A549 (cell line): ENCODE measurements at regions not wholly inside any gene's neighbourhood (a gene's known extent, or its start where the extent isn't known, plus 50 kb on each side); places are given as distances from the start of the nearest gene placed in this dataset.

ENCODE experiments used
- BCL3 ChIP-seq: fragments of >200 bp; sonication (Bioruptor Twin); formaldehyde crosslinking; IDR thresholded peaks from 3 replicates; pipeline ENCODE4 v1.6.1; 2016
- CEBPB ChIP-seq, 2 experiments: fragments of >200 bp in 1 of 2; sonication (Bioruptor Twin) in 1 of 2; formaldehyde crosslinking in 1 of 2; IDR thresholded peaks; 2 replicates each; pipeline ENCODE4 v1.6.1; 2012 to 2016
- CTCF ChIP-seq: fragments of >200 bp; sonication (Bioruptor Twin); formaldehyde crosslinking; IDR thresholded peaks from 3 replicates; pipeline ENCODE4 v1.5.1; 2016
- EP300 ChIP-seq, 2 experiments: fragments of >200 bp; sonication (Bioruptor Twin); formaldehyde crosslinking; IDR thresholded peaks; 2 replicates in 1 of 2; 3 replicates in 1 of 2; pipeline ENCODE4 v1.6.1; 2016 to 2017
- HOXA7 ChIP-seq: fragments of 250-450 bp; sonication (Bioruptor Pico); IDR thresholded peaks from 2 replicates; pipeline ENCODE4 v1.5.0; 2020; ENCODE audit warnings: mild to moderate bottlenecking, moderate library complexity
- MAX ChIP-seq: IDR thresholded peaks from 2 replicates; pipeline ENCODE4 v1.6.1; 2012
- NFE2L2 ChIP-seq: fragments of 150-350 bp; conservative IDR thresholded peaks from 2 replicates; pipeline ENCODE4 v1.6.1; 2014; ENCODE audit warnings: low read length
- POLR2A ChIP-seq: IDR thresholded peaks from 2 replicates; pipeline ENCODE4 v1.6.1; 2012; ENCODE audit warnings: mild to moderate bottlenecking, low read length
- USF2 ChIP-seq: fragments of 450-650 bp; IDR thresholded peaks from 2 replicates; pipeline ENCODE4 v1.6.1; 2014; ENCODE audit warnings: antibody characterized with exemption
- ZC3H11A ChIP-seq: fragments of 450-650 bp; IDR thresholded peaks from 2 replicates; pipeline ENCODE4 v1.6.1; 2014; ENCODE audit warnings: antibody characterized with exemption, mild to moderate bottlenecking
- ZFP36 ChIP-seq: fragments of 450-650 bp; IDR thresholded peaks from 2 replicates; pipeline ENCODE4 v1.6.1; 2014; ENCODE audit warnings: borderline replicate concordance; ENCODE audit not compliant: partially characterized antibody

- TF ChIP-seq CTCF = no peak
- no peak for TF ChIP-seq EP300 (IDR thresholded peaks at IDR 0.05)
- TF ChIP-seq CEBPB (IDR thresholded peaks at IDR 0.05) = no peak
- no peak for TF ChIP-seq NFE2L2
- TF ChIP-seq MAX = no peak
- no peak for TF ChIP-seq POLR2A
- TF ChIP-seq ZFP36 = no peak
- no peak for TF ChIP-seq BCL3
- no peak for TF ChIP-seq ZC3H11A
- no peak for TF ChIP-seq HOXA7 (CRISPR knock-in tag)
- TF ChIP-seq USF2 = no peak
Measured at GRCh38 chr5:86199287-86199686, 418.5 kb upstream of the COX7C start.
